SIG-M5 (cell line): ENCODE measurements at regions not wholly inside any gene's neighbourhood (a gene's known extent, or its start where the extent isn't known, plus 50 kb on each side); places are given as distances from the start of the nearest gene placed in this dataset.
"Not testable (repeated sequence)": the region's sequence is repeated elsewhere in the genome, so short reads cannot be mapped to it uniquely, and the experiment has no call there.

Experiments
- DNase-seq: peaks from one replicate; lab custom pipeline; 2025; lab: John Stamatoyannopoulos, UW

DNA sequence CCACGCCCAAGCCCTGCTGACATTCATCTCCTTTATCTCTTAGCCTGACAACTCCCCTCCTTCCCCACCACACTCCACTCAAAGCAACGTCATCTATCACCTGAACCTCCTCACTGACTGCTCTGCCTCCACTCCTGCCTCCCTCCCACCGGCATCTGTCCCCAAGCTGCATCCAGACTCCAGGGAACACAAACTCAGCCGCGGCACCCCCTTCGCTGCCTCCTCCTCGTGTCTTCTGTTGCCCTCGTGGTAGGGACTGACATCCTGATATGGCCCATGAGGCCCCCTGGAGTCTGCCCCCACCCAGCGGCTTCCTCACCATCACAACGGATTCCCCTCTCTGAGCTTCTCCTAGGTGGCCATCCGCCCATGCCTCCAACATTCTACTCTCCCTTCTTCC, 101.0 kb upstream of the TAS2R1 start:
- DNase-seq, result no peak

DNA sequence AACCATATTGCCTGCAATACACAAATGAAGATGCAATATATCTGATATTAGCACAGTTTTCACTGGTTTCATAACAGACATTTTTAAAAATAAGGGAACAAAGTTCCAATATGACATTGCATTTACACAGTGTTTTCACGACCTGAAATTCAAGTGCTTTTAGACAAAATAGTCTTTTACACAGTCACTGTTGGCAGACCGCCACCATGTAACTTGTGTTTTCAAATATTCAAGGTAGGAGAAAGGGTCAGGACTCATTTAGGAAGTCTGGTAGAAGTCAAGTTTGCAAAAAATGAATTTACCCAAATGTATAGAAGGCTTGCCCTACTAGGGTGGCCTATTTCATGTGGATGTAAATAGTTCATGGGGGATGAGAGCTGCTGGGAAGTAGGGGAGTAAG, 98.1 kb upstream of the TAS2R1 start:
- no peak for DNase-seq

DNA sequence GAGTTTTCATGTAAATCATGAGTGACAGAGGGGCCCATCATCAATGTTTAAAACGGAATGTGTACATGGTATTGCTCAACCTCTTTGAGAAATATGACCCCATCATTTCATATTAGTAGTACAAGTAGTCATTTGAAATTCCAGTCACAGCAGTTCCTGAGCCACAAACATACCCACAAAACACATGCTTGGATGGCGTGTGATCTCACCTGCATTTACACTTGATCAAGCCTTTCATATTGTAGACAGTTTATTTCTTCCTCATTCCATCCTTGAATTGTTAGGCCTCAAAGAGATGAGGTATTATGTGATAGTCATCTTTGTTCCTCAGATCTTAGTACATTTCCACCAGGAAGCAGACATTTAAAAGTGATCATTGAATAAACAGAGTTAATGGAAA, 96.8 kb upstream of the TAS2R1 start:
- DNase-seq, result no peak

DNA sequence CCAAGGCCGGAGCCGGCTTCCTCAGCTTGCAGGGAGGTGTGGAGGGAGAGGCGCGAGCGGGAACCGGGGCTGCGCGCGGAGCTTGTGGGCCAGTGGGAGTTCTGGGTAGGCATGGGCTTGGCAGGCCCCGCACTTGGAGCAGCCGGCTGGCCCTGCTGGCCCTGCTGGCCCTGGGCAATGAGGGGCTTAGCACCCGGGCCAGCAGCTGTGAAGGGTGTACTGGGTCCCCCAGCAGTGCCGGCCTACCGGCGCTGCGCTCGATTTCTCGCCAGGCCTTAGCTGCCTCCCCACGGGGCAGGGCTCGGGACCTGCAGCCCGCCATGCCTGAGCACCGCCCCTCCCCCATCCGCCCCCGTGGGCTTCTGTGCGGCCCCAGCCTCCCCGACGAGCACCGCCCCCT, 95.1 kb upstream of the TAS2R1 start:
- DNase-seq, result not testable (repeated sequence)

GRCh38 chr5:9724707-9725106, 94.6 kb upstream of the TAS2R1 start:
- DNase-seq, result no peak

DNA sequence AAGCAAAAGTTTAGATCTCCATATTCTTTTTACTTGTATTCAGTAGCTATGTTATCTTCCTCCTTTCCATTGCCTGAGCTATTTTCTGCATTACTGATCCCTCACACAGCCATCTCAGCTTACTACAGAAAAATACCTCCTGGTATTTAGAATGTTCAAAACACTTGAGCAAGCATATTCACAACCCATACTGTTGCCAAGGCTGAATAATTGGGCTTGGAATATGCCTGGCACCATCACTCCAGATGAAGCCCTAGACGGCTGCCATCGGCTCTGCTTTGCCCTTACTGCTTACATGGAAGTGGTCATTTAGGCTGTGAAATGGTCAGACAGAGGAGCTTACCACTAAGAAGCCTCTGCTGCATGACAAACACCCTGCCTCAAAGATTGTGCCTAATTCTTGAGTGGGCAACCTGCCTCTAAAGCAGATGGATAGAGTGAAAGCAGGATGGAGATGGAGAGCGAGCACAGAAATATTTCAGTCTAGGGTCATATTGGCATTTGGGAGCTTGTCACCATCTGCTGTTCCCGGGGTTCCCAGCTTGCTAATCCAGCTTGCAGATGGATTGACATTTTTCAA, 92.5 kb upstream of the TAS2R1 start:
- DNase-seq, result no peak

DNA sequence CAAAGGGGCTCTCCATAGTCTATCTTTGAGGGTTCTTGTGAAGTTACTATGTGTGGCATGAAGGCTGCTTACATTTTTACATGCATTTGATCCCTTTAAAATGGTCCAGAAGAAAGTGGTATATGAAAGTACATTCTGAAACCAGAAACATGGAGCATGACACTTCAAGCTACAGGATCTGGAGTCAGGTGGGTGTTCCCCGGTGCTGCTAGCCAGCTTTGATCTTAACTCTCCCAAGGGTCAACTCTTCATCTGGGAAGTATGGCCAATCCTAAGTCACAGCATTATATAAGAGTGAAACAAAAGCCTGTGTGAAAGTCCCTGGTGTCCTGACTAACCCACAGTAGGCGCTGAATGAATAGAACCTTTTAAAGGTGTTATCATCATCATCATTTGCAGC, 91.0 kb upstream of the TAS2R1 start:
- DNase-seq, result no peak

DNA sequence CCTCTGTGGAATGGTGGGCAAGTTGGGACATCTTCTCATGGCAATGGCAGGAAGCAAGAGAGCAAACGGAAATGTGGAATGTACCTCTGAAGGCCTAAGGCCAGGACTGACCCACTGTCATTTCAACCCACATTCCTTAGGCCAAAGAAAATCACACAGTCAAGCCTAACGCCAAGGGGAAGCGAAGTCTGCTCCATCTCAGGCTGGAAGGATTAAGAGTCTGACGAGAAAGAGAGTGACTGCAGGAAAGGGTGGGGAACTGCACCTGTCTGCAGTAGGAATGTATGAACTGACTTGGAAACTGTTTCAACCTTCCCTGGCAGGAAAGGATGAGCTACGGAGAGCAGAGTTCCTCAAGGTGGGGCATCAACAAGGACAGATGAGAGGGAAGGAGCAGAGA, 90.2 kb upstream of the TAS2R1 start:
- no peak for DNase-seq

GRCh38 chr5:9716838-9717281, 86.7 kb upstream of the TAS2R1 start:
- DNase-seq, result no peak

DNA sequence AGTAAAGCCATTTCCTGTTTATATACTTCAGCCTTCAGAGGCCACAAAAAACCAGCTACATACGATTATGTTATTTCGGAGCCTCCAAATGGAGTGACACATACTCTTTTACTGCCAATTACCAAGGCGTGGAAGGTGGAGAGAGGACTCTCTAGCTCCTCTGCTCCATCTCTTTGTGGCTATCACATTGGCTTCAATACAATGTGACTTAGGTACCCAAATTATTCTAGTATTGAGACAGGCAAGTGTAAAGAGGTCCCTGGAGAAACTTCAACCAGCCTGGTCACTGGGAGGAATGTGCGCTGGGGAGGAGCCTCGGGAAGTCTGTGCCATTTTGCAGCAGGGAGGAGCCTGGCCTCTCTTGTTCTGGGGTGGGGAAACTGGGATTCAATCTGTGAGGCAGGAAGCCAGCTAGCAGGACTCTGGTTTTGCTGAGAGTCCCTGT, 85.8 kb upstream of the TAS2R1 start:
- DNase-seq, result no peak

DNA sequence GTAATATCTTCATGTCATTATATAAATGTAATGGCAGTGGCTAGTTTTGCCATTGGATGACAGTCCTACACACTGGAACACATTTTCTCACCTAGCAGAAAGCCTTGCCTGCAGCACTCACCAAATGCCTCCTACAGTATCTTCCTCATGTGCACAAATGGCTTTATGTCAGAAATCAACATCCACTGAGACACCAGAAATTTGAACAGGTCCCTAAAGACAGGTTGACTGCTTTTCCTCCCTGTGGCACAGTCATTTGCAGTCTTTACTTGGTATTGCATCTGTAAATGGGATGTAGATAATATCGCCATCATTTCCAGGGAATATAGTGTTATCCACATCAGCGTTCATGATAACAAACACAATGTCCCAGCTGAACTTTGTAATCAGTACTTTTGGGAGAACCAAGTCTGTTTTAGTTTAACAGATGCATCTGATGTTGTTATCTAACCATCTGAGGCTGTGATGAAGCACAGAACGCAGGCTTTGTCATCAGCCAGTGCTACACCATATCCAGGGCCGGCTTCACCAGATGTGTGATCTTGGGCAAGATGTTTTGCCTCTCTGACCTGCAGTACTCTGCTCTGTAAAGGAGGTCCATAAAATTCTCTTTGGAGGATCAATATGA, 83.9 kb upstream of the TAS2R1 start:
- DNase-seq, result no peak

- DNase-seq, result no peak
Measured at GRCh38 chr5:9713356-9713755, 83.2 kb upstream of the TAS2R1 start.

- DNase-seq, result no peak
Measured at GRCh38 chr5:9712911-9713310, 82.8 kb upstream of the TAS2R1 start.

DNA sequence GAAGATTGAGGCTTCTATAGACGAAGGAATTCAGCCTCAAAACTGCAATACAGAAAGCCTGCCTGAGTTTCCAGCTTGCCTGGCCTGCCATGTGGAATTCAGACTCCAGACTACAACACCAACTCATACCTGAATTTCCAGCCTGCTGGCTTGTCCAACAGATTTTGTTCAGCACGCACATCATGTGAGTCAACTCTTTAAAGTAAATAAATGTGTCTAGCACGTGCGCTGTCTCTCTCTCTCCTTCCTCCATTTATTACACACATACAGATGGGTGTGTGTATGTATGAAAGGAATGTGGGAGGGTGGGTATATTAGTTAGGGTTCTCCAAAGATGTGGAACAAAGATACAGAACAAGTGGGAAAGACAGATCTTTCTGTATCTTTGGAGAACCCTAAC, 82.4 kb upstream of the TAS2R1 start:
- DNase-seq, result no peak

DNA sequence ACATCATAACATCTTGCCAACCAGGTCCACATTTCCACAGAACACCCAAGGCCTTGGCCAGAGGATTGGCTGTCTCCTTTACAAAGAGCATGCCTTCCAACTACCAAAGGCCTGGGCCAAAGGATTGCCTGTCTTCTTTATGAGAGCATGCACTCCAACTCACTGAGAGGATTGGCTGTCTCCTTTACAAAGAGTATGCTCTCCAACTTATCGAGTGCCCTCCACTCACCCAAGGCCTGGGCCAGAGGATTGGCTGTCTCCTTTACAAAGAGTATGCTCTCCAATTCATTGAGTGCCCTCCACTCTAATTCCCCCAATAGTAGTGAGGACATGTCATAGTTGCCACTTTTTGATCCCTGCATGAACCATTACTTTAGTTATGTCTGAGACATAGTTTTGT, 79.9 kb upstream of the TAS2R1 start:
- DNase-seq, result no peak

DNA sequence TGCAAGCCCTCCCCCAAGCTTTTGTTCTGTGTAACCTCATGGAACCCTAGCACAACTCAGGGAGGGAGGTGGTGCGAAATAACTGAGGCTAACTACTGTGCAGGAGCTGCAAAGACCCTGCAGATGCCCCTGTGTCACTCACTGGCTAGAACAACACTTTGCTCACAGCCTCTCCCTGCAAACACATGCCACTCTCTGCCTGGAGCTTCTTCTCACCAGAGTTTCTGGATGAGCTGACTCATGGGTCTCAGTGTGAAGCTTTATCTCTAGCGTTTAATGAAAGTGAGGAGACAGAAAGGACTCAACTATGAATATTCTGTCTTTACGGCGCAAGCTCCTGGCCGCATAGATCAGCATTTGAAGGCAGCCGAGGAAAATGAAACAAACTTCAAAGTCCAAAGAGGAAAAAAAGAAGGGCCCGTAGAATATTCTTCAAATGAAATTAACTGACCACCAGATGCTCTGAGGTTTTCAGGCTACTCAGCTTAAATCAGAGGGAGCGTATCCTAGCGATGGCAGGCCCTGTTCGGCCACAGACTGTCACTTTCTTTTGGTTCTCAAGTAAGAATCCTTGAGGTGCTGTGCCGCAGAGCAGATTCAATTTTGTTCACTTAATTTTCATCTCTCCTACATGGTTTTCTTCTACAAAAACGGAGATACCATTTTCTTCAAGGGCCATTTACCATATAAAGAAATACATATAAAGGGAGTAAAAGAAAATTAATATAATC, 77.7 kb upstream of the TAS2R1 start:
- no peak for DNase-seq

DNA sequence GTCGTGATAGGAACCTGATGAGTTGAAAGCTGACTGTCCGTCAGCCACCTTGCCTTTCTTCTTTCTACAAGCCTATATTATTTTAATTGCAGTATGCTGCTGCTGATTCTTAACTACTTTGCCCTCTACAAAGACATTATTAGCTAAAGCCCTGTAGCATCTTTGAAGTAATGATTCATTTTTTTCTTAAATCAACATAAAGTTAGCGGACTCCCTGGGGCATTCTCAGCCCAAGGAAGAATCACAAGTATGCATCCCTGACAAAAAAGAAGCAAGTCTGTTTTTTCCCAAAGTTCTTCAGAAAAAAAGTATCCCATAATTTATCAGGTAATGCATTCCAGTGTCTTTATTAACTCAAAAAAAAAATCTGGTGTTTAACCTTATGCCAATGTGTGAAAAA, 69.5 kb upstream of the TAS2R1 start:
- DNase-seq, result no peak

DNA sequence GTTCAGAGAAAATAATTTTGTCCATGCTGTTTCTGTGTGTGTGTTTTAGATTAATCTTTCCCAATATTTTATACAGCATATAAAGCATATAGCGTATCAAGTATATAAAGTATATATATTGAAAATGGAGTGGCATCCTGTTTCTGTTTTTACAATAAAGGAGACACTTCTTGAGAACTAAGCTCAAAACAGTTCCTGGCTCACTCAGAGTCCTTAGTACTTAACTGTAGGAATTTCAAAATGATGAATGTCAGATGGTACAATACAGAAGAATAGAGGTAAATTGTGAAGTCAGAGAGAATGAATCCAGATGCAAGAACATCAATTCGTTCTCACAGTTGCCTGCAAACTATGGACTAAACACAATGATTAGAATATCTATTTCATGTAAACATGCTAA, 68.7 kb upstream of the TAS2R1 start:
- no peak for DNase-seq

- DNase-seq, result no peak
Measured at GRCh38 chr5:9698125-9698826, 68.1 kb upstream of the TAS2R1 start.

- DNase-seq, result no peak
Measured at GRCh38 chr5:9692576-9692975, 62.4 kb upstream of the TAS2R1 start.

GRCh38 chr5:9691261-9691660, 61.1 kb upstream of the TAS2R1 start:
- DNase-seq, result no peak

DNA sequence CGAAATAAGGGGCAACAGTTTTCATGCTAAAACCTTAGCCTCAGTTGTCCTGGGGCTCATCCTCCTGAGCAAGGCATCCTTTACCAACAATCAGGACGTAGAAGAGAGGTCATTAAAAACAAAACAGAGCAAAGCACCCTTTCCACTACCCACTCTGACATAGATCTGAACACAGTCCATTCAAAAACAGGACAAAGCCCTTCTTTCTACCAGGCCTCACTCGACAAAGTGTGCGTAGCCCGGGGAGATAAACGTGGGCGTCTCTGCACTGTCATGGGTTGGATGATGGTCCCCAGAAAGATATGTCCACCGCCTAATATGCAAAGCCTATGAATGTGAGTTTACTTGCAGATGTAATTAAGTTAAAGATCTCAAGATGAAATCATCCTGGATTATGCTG, 60.6 kb upstream of the TAS2R1 start:
- no peak for DNase-seq

DNA sequence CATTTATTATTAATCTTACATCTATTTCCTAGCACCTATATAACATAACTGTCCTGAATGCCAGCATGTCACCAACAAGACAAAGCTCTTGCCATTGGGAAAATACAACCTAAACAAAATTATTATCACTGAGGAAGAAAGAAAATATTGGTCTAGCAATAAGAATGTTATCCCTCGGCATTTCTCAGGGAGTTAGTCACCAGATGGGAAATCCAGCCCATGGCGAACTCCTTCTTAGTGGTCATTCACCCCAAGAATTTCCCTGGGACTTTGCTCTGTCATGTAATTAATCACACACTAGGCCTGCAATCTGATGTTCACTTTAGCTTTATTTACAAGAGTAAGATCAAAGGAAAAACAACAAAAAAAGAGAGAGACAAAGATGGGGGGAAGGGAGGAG, 56.1 kb upstream of the TAS2R1 start:
- no peak for DNase-seq
